Endothelial cell of umbilical vein (primary cell): ENCODE measurements at regions not wholly inside any gene's neighbourhood (a gene's known extent, or its start where the extent isn't known, plus 50 kb on each side); places are given as distances from the start of the nearest gene placed in this dataset.

Experiments used
- BruUV-seq: library from RNA; stranded (reverse); fragments of 400-500 nt; replicated peaks from 2 replicates; lab custom pipeline; 2021; lab: Mats Ljungman, UMichigan
- CTCF ChIA-PET: fragments of 300-600, 350-600 bp; sonication (Branson Sonifier 250); formaldehyde crosslinking; loops from one replicate; lab custom pipeline; 2021; ENCODE audit warnings: antibody characterized with exemption, inconsistent platforms; lab: Charles Lee
- POLR2A ChIA-PET: fragments of 300-600, 350-600 bp; sonication (Branson Sonifier 250); formaldehyde crosslinking; loops from one replicate; lab custom pipeline; 2021; ENCODE audit warnings: antibody characterized with exemption, inconsistent platforms; lab: Charles Lee
- DNase-seq: peaks from one replicate; pipeline ENCODE4 v3.0.0-alpha.2; 2011; ENCODE audit warnings: low read depth, low spot score
- FAIRE-seq: peaks from 2 replicates; lab custom pipeline; 2011; peaks lifted over from hg19 to GRCh38; lab: Jason Lieb, UNC
- H2AFZ ChIP-seq: 2 replicates; pipeline ENCODE4 v1.6.0; 2012; ENCODE audit warnings: low read depth, low read length, control low read depth, inconsistent platforms
- H3K27ac ChIP-seq: 2 replicates; pipeline ENCODE4 v1.5.1; 2011; ENCODE audit warnings: low read depth, mild to moderate bottlenecking, control low read depth, low read length, moderate library complexity; ENCODE audit not compliant: insufficient read depth
- H3K27me3 ChIP-seq, 2 experiments: 2 replicates each; pipeline versions ENCODE4 v1.6.0 to v1.6.1; 2011; ENCODE audit warnings: low read length in 2 of 2, mixed read lengths in 1 of 2; ENCODE audit not compliant: control insufficient read depth in 2 of 2, insufficient read depth in 2 of 2
- H3K36me3 ChIP-seq, 2 experiments: 2 replicates in 1 of 2; 3 replicates in 1 of 2; pipeline ENCODE4 v1.5.1; 2011; ENCODE audit warnings: low read length in 2 of 2, mild to moderate bottlenecking in 1 of 2, moderate library complexity in 1 of 2; ENCODE audit not compliant: control insufficient read depth in 2 of 2, insufficient read depth in 2 of 2; ENCODE audit errors: extremely low read depth in 1 of 2
- H3K4me1 ChIP-seq: 3 replicates; pipeline ENCODE4 v1.5.1; 2011; ENCODE audit warnings: mild to moderate bottlenecking, low read length; ENCODE audit not compliant: control insufficient read depth, insufficient read depth; ENCODE audit errors: extremely low read depth
- H3K4me2 ChIP-seq: 2 replicates; pipeline ENCODE4 v1.6.1; 2011; ENCODE audit warnings: low read length, control low read depth, mixed read lengths; ENCODE audit not compliant: insufficient read depth
- H3K4me3 ChIP-seq, 3 experiments: fragments of 200-600 bp in 1 of 3; sonication (generic), shearing (Covaris generic) in 1 of 3; replicated peaks in 1 of 3; 2 replicates each; pipeline ENCODE4 v1.5.1; 2011 to 2016; ENCODE audit warnings: control low read depth in 3 of 3, low read length in 3 of 3, mild to moderate bottlenecking in 2 of 3, inconsistent platforms in 1 of 3, low read depth in 1 of 3, moderate library complexity in 1 of 3; ENCODE audit not compliant: insufficient read depth in 1 of 3
- H3K79me2 ChIP-seq: 2 replicates; pipeline ENCODE4 v1.6.0; 2012; ENCODE audit warnings: low read length, inconsistent platforms; ENCODE audit not compliant: control insufficient read depth, insufficient read depth
- H3K9ac ChIP-seq: replicated peaks from 2 replicates; pipeline ENCODE3; 2011; ENCODE audit warnings: low read length, control low read depth; ENCODE audit not compliant: insufficient read depth; ENCODE audit errors: extremely low read depth
- H3K9me1 ChIP-seq: replicated peaks from 3 replicates; pipeline ENCODE4 v1.6.0; 2011; ENCODE audit warnings: mild to moderate bottlenecking, low read length; ENCODE audit not compliant: control insufficient read depth, insufficient read depth; ENCODE audit errors: extremely low read depth
- H3K9me3 ChIP-seq: replicated peaks from 2 replicates; pipeline ENCODE4 v1.5.1; 2012; ENCODE audit warnings: low read length, inconsistent platforms; ENCODE audit not compliant: control insufficient read depth, insufficient read depth
- H4K20me1 ChIP-seq: replicated peaks from 2 replicates; pipeline ENCODE3; 2011; ENCODE audit warnings: mild to moderate bottlenecking, low read length; ENCODE audit not compliant: control insufficient read depth, insufficient read depth; ENCODE audit errors: extremely low read depth
- EZH2 ChIP-seq: IDR thresholded peaks from 2 replicates; pipeline ENCODE4 v1.6.1; 2012; ENCODE audit warnings: borderline replicate concordance, low read depth, mild to moderate bottlenecking, moderate library complexity, low read length, inconsistent platforms; ENCODE audit not compliant: severe bottlenecking
- FOS ChIP-seq: IDR thresholded peaks from 2 replicates; pipeline ENCODE4 v1.6.1; 2011; ENCODE audit warnings: mild to moderate bottlenecking, low read length, moderate library complexity, borderline replicate concordance; ENCODE audit not compliant: insufficient read depth
- GATA2 ChIP-seq: IDR thresholded peaks from 2 replicates; pipeline ENCODE4 v1.7.0; 2011; ENCODE audit warnings: low read depth, mild to moderate bottlenecking, moderate library complexity, mixed read lengths, low read length; ENCODE audit not compliant: insufficient read length, insufficient read depth
- JUN ChIP-seq: IDR thresholded peaks from 2 replicates; pipeline ENCODE4 v1.6.1; 2011; ENCODE audit warnings: borderline replicate concordance, low read depth; ENCODE audit not compliant: insufficient read length, insufficient read depth
- MYC ChIP-seq: IDR thresholded peaks from one replicate; pipeline ENCODE4 v1.6.1; 2011; ENCODE audit warnings: mild to moderate bottlenecking, low read depth, low read length
- POLR2A ChIP-seq: IDR thresholded peaks from 2 replicates; pipeline ENCODE4 v1.6.1; 2012; ENCODE audit warnings: low read depth, mild to moderate bottlenecking, control low read depth, low read length
- POLR2AphosphoS5 ChIP-seq: IDR thresholded peaks from 2 replicates; pipeline ENCODE4 v1.6.1; 2012; ENCODE audit warnings: low read depth, mild to moderate bottlenecking, control low read depth, low read length, moderate library complexity; ENCODE audit not compliant: insufficient read depth
- dilution Hi-C: fragments of 300-500 bp; cut with MboI; formaldehyde crosslinking; loops from one replicate; pipeline ENCODE4 v1.15.0; 2019; ENCODE audit warnings: low sequenced_read_pairs; ENCODE audit not compliant: extremely low pct_ligation_motif_present
- intact Hi-C: fragments of 100-400 bp; cut with micrococcal nuclease; formaldehyde crosslinking; loops from one replicate; pipeline ENCODE4 v1.10.0; 2022
- TF ChIP-seq, protein P1 (sequence below), 2 donors: IDR thresholded peaks; 1 replicate in 1 of 2; 2 replicates in 1 of 2; pipeline ENCODE4 v1.5.1; 2011; ENCODE audit warnings: low read length in 2 of 2, mild to moderate bottlenecking in 2 of 2, moderate library complexity in 2 of 2, control low read depth in 1 of 2, inconsistent platforms in 1 of 2, low read depth in 1 of 2; ENCODE audit not compliant: insufficient read depth in 1 of 2; ENCODE audit errors: extremely low read depth in 1 of 2
- TF ChIP-seq, protein P2 (sequence below): IDR thresholded peaks from 2 replicates; pipeline ENCODE4 v1.6.1; 2011; ENCODE audit not compliant: insufficient read depth, insufficient read length

DNA sequence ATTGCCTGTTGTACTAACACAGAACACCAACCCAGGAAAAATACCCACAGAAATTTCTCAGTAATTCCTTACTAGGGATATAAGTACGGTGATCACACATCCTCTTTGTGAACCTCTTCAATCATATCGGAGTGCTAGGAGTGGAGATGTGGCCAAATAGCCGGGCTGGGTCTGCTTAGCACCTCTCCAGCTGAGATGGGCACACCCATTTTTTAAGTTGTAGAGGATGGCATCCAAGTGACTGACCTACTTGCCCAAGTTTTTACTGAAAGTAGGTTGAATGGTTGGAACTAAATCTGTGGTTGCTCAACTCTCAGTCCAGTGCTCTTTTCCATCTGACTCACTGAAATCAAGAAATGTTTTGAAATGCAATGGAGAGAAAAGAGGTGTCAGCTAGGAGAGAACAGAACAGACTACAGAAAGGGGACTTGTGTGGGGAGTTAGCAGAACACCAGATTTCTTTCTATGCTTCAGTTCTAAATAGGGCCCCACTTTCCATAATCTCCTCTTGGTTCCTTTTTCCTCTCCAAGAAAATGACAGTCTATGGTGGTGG is 68.7 kb upstream of the FSHR start:
- Histone ChIP-seq H3K4me3 (no peak overlapping the region), H3K27me3 (no peaks in the 10 kb centered on the region), H4K20me1 (no peaks in the 10 kb centered on the region), H3K4me2 (no peak overlapping the region), H3K4me1 (no peaks in the 10 kb centered on the region), H3K27ac (no peak overlapping the region), H2AFZ (no peak overlapping the region), H3K36me3 (no peaks in the 10 kb centered on the region), H3K9ac (no peak overlapping the region), H3K79me2 (no peaks in the 10 kb centered on the region), H3K9me1 (no peaks in the 10 kb centered on the region), H3K9me3 (no peaks in the 10 kb centered on the region)
- no peak for FAIRE-seq
- POLR2A ChIA-PET = no interaction called here
- intact Hi-C loops (no loop called here), dilution Hi-C loops (no loop called here)
- DNase-seq = no peak
- BruUV-seq = no TSS peak
- CTCF ChIA-PET = no interaction called here
- TF ChIP-seq EZH2 = no peak
- TF ChIP-seq GATA2 = no peak
- TF ChIP-seq MYC = no peak
- TF ChIP-seq FOS = no peak
- TF ChIP-seq JUN = no peak
- TF ChIP-seq POLR2AphosphoS5 = no peak
- TF ChIP-seq POLR2A = no peak
- TF ChIP-seq, protein P1, sequence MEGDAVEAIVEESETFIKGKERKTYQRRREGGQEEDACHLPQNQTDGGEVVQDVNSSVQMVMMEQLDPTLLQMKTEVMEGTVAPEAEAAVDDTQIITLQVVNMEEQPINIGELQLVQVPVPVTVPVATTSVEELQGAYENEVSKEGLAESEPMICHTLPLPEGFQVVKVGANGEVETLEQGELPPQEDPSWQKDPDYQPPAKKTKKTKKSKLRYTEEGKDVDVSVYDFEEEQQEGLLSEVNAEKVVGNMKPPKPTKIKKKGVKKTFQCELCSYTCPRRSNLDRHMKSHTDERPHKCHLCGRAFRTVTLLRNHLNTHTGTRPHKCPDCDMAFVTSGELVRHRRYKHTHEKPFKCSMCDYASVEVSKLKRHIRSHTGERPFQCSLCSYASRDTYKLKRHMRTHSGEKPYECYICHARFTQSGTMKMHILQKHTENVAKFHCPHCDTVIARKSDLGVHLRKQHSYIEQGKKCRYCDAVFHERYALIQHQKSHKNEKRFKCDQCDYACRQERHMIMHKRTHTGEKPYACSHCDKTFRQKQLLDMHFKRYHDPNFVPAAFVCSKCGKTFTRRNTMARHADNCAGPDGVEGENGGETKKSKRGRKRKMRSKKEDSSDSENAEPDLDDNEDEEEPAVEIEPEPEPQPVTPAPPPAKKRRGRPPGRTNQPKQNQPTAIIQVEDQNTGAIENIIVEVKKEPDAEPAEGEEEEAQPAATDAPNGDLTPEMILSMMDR (IDR thresholded peaks at IDR 0.05; ENCODE audit: extremely low read depth in 1 of 2, insufficient read depth in 1 of 2, low read depth in 1 of 2, low read length in 2 of 2) = no peak
- TF ChIP-seq, protein P2, sequence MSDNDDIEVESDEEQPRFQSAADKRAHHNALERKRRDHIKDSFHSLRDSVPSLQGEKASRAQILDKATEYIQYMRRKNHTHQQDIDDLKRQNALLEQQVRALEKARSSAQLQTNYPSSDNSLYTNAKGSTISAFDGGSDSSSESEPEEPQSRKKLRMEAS = no peak
